ENCODE measurements at regions not wholly inside any gene's neighbourhood (a gene's known extent, or its start where the extent isn't known, plus 50 kb on each side); places are given as distances from the start of the nearest gene placed in this dataset.
"Not testable (repeated sequence)": the region's sequence is repeated elsewhere in the genome, so short reads cannot be mapped to it uniquely, and the experiment has no call there.

- TF ChIP-seq CTCF (IDR thresholded peaks at IDR 0.05; ENCODE audit: insufficient read depth, low read length, missing control alignments), result no peak
- ChIA-PET POLR2A (no interaction called here), CTCF (no interaction called here)
- no peak overlapping the region for H3K4me3 ChIP-seq (ENCODE audit: low read depth, low read length)
- DNase-seq (ENCODE audit: low read depth, low spot score), result no peak
Observed at GRCh38 chr2:47964277-47964676, 58.0 kb upstream of the FBXO11 start.

GRCh38 chr2:47964722-47965434 is 58.6 kb upstream of the FBXO11 start:
- CTCF ChIA-PET, result no interaction called here
- POLR2A ChIA-PET, result no interaction called here
- no peak for DNase-seq (ENCODE audit: low read depth, low spot score)
- H3K4me3 ChIP-seq (ENCODE audit: low read depth, low read length), result no peak overlapping the region
- TF ChIP-seq CTCF (IDR thresholded peaks at IDR 0.05; ENCODE audit: insufficient read depth, low read length, missing control alignments), result no peak

GRCh38 chr2:47976728-47977127 is 70.4 kb upstream of the FBXO11 start:
- DNase-seq (ENCODE audit: low read depth, low spot score); POLR2A ChIA-PET; H3K4me3 ChIP-seq (ENCODE audit: low read depth, low read length); CTCF ChIA-PET: not testable (repeated sequence)

- no peak for TF ChIP-seq CTCF (IDR thresholded peaks at IDR 0.05; ENCODE audit: insufficient read depth, low read length, missing control alignments)
- POLR2A ChIA-PET, result no interaction called here
- CTCF ChIA-PET, result no interaction called here
- no peak overlapping the region for H3K4me3 ChIP-seq (ENCODE audit: low read depth, low read length)
- no peak for DNase-seq (ENCODE audit: low read depth, low spot score)
Observed at GRCh38 chr2:47984041-47984440, 77.7 kb upstream of the FBXO11 start.

GRCh38 chr2:47990503-47990902 is 84.2 kb upstream of the FBXO11 start:
- TF ChIP-seq CTCF (IDR thresholded peaks at IDR 0.05; ENCODE audit: insufficient read depth, low read length, missing control alignments), result no peak
- DNase-seq (ENCODE audit: low read depth, low spot score), result no peak
- ChIA-PET POLR2A (no interaction called here), CTCF (no interaction called here)
- no peak overlapping the region for H3K4me3 ChIP-seq (ENCODE audit: low read depth, low read length)

- no peak for DNase-seq (ENCODE audit: low read depth, low spot score)
- CTCF ChIA-PET, result no interaction called here
- no peak overlapping the region for H3K4me3 ChIP-seq (ENCODE audit: low read depth, low read length)
- POLR2A ChIA-PET, result no interaction called here
- TF ChIP-seq CTCF (IDR thresholded peaks at IDR 0.05; ENCODE audit: insufficient read depth, low read length, missing control alignments), result no peak
Observed at GRCh38 chr2:47992671-47993070, 86.4 kb upstream of the FBXO11 start.

- H3K4me3 ChIP-seq (ENCODE audit: low read depth, low read length), result no peak overlapping the region
- CTCF ChIA-PET, result no interaction called here
- no peak for TF ChIP-seq CTCF (IDR thresholded peaks at IDR 0.05; ENCODE audit: insufficient read depth, low read length, missing control alignments)
- no peak for DNase-seq (ENCODE audit: low read depth, low spot score)
- POLR2A ChIA-PET, result no interaction called here
Observed at GRCh38 chr2:47996808-47997207, 90.5 kb upstream of the FBXO11 start.

Measured in AG04449 (cell line).